HG03108 (cell line): ENCODE measurements at regions not wholly inside any gene's neighbourhood (a gene's known extent, or its start where the extent isn't known, plus 50 kb on each side); places are given as distances from the start of the nearest gene placed in this dataset.
"Not testable (repeated sequence)": the region's sequence is repeated elsewhere in the genome, so short reads cannot be mapped to it uniquely, and the experiment has no call there.

Source experiments
- ATAC-seq: cut with Tn5 transposase; IDR thresholded peaks from one replicate; pipeline ENCODE4 v1.9.1; 2021; ENCODE audit warnings: moderate library complexity; ENCODE audit not compliant: unreplicated experiment

GRCh38 chr6:74597266-74597665, 608.6 kb downstream of the COL12A1 start:
- no peak for ATAC-seq

DNA sequence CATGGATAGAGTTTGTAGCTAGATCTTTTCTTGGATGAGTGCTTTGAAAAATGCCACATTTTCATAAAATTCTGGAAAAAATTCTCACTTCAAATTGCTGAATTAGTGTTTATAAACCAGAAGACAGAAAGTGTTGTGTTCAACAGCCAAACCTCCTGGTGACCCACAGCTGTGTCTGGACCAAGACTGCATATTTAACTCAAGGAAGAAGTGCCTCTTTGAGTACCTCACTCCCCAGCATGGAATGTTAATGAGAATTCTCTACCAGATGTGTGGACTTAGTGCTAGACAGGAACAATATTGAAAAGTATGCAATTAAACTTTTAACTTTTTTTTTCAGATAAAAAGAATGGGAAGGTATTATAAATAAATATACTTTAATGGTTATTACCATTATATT, 609.3 kb downstream of the COL12A1 start:
- no peak for ATAC-seq

GRCh38 chr6:74594350-74594749, 611.5 kb downstream of the COL12A1 start:
- not testable (repeated sequence) for ATAC-seq

DNA sequence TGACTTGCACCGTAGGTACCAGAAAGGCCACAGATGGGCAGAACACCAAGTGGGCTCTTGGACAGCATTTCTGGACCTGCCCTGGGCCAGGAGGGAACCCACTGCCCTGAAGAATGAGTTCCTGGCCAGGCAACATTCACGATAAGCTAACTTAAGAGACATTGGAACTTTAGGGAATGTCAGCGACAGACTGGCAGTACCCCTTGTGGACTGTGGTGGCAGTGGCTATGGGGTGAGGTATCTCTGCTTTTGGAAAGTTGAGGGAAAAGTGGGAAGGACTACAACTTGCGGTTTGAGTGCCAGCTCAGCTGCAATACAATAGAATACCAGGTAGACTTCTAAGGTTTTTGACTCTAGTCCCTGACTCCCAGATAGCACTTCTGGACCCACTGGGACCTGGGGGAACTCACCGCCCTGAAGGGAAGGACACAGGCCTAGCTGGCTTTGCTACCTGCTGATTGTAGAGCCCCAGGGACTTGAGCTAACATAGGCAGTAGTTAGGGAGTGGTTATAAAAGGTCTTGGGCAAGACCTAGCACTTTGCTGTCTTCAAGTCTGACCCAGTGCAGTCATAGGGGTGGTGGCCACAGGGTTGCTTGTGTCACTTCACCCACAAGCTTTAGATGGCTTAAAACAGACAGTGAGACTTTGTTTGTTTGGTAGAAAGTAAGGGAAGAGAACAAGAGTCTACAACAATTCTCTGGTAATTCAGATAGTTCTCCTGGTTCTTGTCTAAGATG, 617.6 kb downstream of the COL12A1 start:
- no peak for ATAC-seq

DNA sequence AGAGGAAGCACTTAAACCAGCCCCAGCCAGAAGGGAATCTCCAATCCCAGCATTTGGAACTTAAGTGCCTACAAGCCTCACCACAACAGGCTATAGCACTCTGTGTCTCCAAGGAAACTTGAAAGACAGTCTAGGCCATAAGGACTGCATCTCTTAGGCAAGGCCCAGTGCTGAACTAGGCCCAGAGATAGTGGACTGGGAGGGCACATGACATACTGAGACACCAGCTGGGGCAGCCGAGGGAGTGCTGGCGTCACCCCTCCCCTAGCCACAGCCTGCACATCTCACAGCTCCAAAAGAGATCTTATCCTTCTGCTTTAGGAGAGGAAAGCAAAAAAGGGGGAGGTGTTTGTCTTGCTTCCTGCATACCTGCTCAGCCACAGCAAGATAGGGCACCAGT, 618.5 kb downstream of the COL12A1 start:
- no peak for ATAC-seq

DNA sequence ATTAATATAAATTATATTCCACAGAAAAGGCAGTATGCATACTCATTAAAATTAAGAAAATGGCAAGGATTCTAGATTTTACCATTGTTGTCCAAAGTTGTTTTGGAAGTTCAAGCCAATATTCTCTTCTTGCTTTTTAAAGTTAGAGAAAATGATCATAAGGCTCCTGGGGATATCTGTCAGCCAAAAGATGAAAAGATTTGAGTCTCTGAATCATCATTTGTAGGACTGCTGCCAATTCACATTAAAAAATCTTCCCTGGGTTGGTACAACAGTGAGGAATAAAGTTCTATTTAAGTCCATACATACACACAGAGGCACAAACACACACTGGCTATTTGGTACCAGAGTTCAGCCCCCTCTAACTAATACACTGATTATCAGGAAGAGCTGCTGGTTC, 620.1 kb downstream of the COL12A1 start:
- no peak for ATAC-seq

- ATAC-seq = no peak
Measured at GRCh38 chr6:74581681-74582080, 624.2 kb downstream of the COL12A1 start.

DNA sequence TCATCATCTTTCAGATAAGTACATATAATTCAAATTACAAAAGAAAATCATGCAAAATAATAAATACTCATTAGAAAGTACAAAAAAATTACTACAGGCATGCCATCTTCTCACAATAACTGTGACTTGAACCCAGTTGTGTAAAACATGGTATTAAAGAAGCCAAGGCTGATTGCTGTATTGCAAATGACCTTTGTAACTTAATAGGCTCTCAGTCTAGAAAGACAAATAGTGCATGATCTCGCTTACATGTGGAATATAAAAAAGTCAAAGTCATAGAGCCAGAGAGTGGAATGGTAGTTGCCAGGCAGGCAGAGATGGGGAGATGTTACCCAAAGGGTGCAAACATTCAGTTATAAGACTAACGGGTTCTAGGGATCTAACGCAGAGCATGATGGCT, 626.1 kb downstream of the COL12A1 start:
- ATAC-seq = no peak

- no peak for ATAC-seq
Measured at GRCh38 chr6:74579047-74579446, 626.8 kb downstream of the COL12A1 start.

DNA sequence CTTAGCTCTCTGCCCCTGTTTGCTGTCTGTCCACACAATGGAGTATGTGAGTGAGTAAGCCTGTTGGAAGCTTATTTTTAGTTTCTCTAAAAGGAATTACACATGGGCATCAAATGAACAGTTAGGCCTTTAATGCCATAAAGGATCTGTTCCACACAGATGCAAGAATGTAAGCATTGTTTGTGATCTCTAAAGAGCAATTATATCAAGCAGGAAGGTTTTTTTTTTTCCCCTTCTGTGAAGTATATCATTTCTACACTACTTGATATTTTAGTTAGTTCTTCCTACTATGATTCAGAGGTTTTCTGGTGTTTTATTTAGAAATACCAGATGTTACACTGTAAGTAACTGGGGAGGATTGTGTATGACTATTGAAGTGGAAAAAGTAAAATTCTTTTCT, 627.5 kb downstream of the COL12A1 start:
- ATAC-seq = no peak

DNA sequence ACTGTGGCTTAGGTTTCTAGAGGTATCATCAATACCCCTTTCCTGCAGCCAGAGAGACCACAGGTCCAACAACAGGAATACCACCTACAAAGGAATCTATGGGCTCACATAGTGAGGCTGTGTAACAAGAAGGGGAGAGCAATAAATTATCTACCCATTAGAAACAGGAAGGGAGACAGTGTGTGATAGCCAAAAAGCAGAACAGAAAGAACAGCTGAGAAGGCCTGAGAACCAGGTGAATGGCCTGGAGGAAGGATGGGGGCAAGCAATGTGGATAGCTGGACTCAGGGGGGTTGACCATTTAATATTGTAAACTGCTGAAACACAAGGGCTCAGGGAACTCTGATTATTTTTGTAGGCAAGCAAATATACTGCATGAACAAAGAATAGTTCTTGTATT, 628.2 kb downstream of the COL12A1 start:
- peak; percentile 98 for ATAC-seq

DNA sequence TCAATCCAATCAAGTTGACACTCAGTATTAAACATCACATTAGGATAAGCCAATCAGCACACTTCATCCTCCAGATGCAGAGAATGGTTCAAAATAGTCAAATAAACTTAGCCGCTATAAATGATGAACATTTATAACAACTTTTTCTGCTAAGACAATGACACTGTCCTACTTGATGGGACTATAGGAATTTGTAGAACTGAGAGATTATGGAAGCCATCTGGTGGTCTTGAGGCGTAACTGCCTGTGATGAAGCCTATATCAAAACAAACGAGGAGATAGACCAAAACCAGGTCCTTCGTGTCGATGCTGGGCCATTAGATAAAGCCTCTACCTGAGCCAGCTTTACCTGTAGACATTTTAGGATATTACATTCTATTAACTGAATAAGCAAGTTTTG, 631.1 kb downstream of the COL12A1 start:
- ATAC-seq = no peak

DNA sequence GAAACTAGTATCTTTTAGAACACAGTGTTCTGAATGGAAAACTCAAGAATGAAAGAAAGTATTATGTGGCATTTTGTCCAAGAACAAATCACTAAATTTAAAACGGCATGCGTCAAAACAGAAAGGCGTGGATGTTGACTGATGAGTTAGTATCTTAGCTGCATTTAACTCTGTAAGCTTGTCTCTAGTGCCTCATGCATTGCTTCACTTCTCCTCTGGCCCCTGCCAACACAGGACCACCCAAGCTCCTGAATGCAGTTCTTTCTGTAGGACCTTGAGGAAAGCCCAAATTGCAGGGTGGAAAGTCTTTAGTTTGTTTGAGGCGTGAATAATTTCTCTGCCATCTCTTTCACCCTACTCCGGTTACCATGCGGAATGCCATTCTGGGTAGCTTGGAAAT, 632.2 kb downstream of the COL12A1 start:
- no peak for ATAC-seq

DNA sequence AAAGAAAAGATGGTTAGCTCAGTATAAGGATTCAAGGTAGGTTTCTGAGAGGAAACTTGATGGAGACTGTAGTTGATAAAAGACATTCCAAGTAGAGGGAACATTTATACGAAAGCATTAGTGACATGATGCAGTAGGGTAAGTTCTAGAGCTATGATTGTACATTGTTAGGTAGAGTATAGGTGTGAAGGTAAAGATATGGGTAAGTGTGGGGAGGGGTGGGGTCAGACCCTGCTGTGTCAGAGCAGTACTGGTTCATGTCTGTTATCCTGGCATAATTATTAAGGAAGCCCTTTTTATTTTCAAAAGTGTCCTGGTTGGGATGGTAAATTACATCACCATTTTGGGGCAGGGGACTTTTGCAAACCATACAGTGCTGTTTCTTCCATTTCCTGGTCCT, 635.8 kb downstream of the COL12A1 start:
- ATAC-seq = no peak

GRCh38 chr6:74568861-74569260, 637.0 kb downstream of the COL12A1 start:
- ATAC-seq = no peak

DNA sequence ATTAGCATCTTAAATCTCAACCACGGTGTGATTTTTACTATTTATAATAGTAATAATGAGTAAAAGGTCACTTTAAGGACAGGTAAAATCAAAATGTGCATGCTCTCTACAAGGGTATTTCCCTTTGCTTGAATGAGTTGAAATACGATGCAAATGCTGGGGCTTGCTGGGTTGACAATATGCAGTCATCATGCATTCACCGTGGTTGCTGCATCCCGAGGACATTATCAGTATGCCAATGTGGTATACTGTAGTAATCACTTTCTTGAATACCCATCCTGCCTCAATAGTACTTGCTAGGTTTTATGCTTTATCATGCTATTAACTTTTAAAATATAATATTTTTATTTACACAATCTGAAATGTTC, 637.9 kb downstream of the COL12A1 start:
- not testable (repeated sequence) for ATAC-seq

DNA sequence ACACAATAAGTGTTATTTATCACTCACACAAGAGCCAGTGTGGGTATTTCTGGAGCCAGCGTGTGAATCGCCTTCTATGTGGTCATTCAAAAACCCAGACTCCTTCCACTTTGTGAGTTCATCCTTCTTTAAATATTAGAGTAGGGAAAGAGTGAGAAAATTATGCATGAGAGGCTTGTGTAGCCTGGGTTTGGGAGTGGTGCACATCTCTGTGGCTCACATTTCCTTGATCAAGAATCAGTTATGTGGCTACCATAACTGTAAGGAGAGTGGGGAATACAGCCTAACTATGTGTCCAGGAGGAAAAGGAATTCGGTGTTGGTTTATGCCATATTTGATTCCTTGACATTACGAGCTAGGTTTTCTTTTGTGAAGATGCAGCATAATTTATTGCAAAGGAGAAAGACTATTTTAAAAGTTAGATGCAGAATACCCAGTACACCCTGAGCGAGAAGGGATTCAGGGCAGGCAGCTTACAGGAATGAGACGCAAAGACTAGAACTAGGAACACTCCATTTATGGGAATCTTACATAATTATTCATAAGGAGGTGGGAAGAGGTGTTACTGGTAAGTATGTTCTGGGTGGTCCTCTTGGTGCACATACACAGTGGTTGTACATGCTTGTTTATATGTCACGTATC, 638.5 kb downstream of the COL12A1 start:
- no peak for ATAC-seq

- no peak for ATAC-seq
Measured at GRCh38 chr6:74557236-74557635, 648.6 kb downstream of the COL12A1 start.

DNA sequence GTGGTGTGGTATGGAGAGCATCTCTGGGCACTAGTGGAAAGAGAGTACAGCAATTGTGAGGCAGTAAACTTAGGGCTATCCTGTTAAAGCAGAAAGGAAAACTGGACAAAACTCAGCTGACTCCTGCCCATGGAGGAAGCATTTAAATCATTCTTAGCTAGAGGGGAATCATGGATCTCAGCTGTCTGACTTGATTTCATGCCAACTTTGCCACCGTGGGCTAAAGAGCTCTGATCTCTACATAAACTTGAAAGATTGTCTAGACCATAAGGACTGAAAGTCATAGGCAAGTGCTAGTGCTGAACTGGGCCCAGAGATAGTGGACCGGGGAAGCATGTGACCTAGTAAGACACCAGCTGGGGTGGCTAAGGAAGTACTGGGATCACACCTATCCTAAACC, 651.8 kb downstream of the COL12A1 start:
- ATAC-seq = no peak

GRCh38 chr6:74551896-74552295, 654.0 kb downstream of the COL12A1 start:
- ATAC-seq = no peak

- no peak for ATAC-seq
Measured at GRCh38 chr6:74550821-74551220, 655.0 kb downstream of the COL12A1 start.

- ATAC-seq = no peak
Measured at GRCh38 chr6:74549746-74550145, 656.1 kb downstream of the COL12A1 start.
